CD14-positive monocyte (primary cell): ENCODE measurements at regions not wholly inside any gene's neighbourhood (a gene's known extent, or its start where the extent isn't known, plus 50 kb on each side); places are given as distances from the start of the nearest gene placed in this dataset.

Experiments used
- DNase-seq, 3 donors: peaks; one replicate each; pipeline ENCODE4 v3.0.0-alpha.2; 2011 to 2022
- H2AFZ ChIP-seq: 2 replicates; pipeline ENCODE4 v1.6.0; 2012; ENCODE audit warnings: mild to moderate bottlenecking, low read depth, low read length, inconsistent platforms; ENCODE audit not compliant: insufficient read depth, poor library complexity, severe bottlenecking
- H3K27ac ChIP-seq, 2 donors: 1 replicate in 1 of 2; 2 replicates in 1 of 2; pipeline ENCODE4 v1.5.1; 2012 to 2013; ENCODE audit warnings: low read length in 2 of 2, control low read depth in 1 of 2, inconsistent platforms in 1 of 2, low read depth in 1 of 2, mild to moderate bottlenecking in 1 of 2
- H3K27me3 ChIP-seq, 2 donors: one replicate each; pipeline versions ENCODE4 v1.6.0 to v1.6.1; 2011 to 2013; ENCODE audit warnings: low read length in 2 of 2; ENCODE audit not compliant: control insufficient read depth in 2 of 2, insufficient read depth in 2 of 2
- H3K36me3 ChIP-seq, 2 donors: replicated peaks in 1 of 2; 1 replicate in 1 of 2; 2 replicates in 1 of 2; pipeline versions ENCODE4 v1.5.1 to v1.6.1; 2012 to 2013; ENCODE audit warnings: low read length in 2 of 2, control low read depth in 1 of 2, inconsistent platforms in 1 of 2, mild to moderate bottlenecking in 1 of 2; ENCODE audit not compliant: insufficient read depth in 2 of 2, control insufficient read depth in 1 of 2
- H3K4me1 ChIP-seq, 2 donors: 1 replicate in 1 of 2; 2 replicates in 1 of 2; pipeline versions ENCODE4 v1.5.1 to v1.6.1; 2012 to 2013; ENCODE audit warnings: low read length in 2 of 2, control low read depth in 1 of 2, inconsistent platforms in 1 of 2, mild to moderate bottlenecking in 1 of 2, moderate library complexity in 1 of 2; ENCODE audit not compliant: insufficient read depth in 2 of 2, control insufficient read depth in 1 of 2
- H3K4me2 ChIP-seq: replicated peaks from 2 replicates; pipeline ENCODE3; 2012; ENCODE audit warnings: low read length, moderate library complexity, mild to moderate bottlenecking; ENCODE audit not compliant: poor library complexity, severe bottlenecking; ENCODE audit errors: extremely low read depth
- H3K4me3 ChIP-seq, 3 experiments: fragments of 200-600 bp in 1 of 3; sonication (generic) in 1 of 3; replicated peaks in 1 of 3; 1 replicate in 2 of 3; 2 replicates in 1 of 3; pipeline ENCODE4 v1.5.1; 2011 to 2013; ENCODE audit warnings: low read length in 3 of 3, mild to moderate bottlenecking in 3 of 3, control low read depth in 2 of 3, low read depth in 2 of 3, inconsistent platforms in 1 of 3, moderate library complexity in 1 of 3
- H3K79me2 ChIP-seq: 2 replicates; pipeline ENCODE4 v1.6.0; 2012; ENCODE audit warnings: mild to moderate bottlenecking, control low read depth, inconsistent platforms, low read length, moderate library complexity; ENCODE audit not compliant: insufficient read depth
- H3K9ac ChIP-seq: 2 replicates; pipeline ENCODE4 v1.6.0; 2017; ENCODE audit warnings: low read length, mild to moderate bottlenecking; ENCODE audit not compliant: insufficient read depth, poor library complexity, severe bottlenecking
- H3K9me3 ChIP-seq, 2 donors: replicated peaks in 1 of 2; 1 replicate in 1 of 2; 2 replicates in 1 of 2; pipeline versions ENCODE4 v1.5.1 to v1.6.1; 2012 to 2013; ENCODE audit warnings: low read length in 2 of 2, control low read depth in 1 of 2; ENCODE audit not compliant: control insufficient read depth in 1 of 2, insufficient read depth in 1 of 2
- H4K20me1 ChIP-seq: 2 replicates; pipeline ENCODE4 v1.6.0; 2012; ENCODE audit warnings: mild to moderate bottlenecking, low read length, control low read depth, moderate library complexity; ENCODE audit not compliant: insufficient read depth
- H3K27ac Mint-ChIP-seq, 7 donors: one replicate each; pipeline ENCODE4 v1.8.0; 2020; ENCODE audit warnings: mild to moderate bottlenecking in 7 of 7, mixed read lengths in 7 of 7, moderate library complexity in 6 of 7, inconsistent platforms in 2 of 7
- H3K27me3 Mint-ChIP-seq, 3 donors: one replicate each; pipeline ENCODE4 v1.8.0; 2021 to 2022; ENCODE audit warnings: low read depth in 3 of 3, mild to moderate bottlenecking in 3 of 3, mixed read lengths in 3 of 3, moderate library complexity in 3 of 3, inconsistent platforms in 1 of 3
- H3K36me3 Mint-ChIP-seq, 2 donors: one replicate each; pipeline ENCODE4 v1.8.0; 2020; ENCODE audit warnings: mixed read lengths in 2 of 2, inconsistent platforms in 1 of 2, mild to moderate bottlenecking in 1 of 2
- H3K4me1 Mint-ChIP-seq: one replicate; pipeline ENCODE4 v1.8.0; 2020; ENCODE audit warnings: mild to moderate bottlenecking, mixed read lengths
- H3K4me3 Mint-ChIP-seq, 2 donors: one replicate each; pipeline ENCODE4 v1.8.0; 2020; ENCODE audit warnings: mild to moderate bottlenecking in 2 of 2, mixed read lengths in 2 of 2, moderate library complexity in 1 of 2
- H3K9me3 Mint-ChIP-seq, 7 donors: one replicate each; pipeline ENCODE4 v1.8.0; 2020 to 2022; ENCODE audit warnings: mixed read lengths in 7 of 7, mild to moderate bottlenecking in 6 of 7, moderate library complexity in 6 of 7, inconsistent platforms in 2 of 7
- CTCF ChIP-seq: fragments of 200-600 bp; IDR thresholded peaks from one replicate; pipeline ENCODE4 v1.8.0; 2022; ENCODE audit warnings: antibody characterized with exemption, mild to moderate bottlenecking
- WGBS: methylation state at CpG from one replicate; pipeline ENCODE4 v1.1.5; 2013; ENCODE audit warnings: missing lambda C conversion rate; ENCODE audit not compliant: insufficient coverage; 5-methylcytosine and 5-hydroxymethylcytosine counted together
- intact Hi-C, 2 donors: fragments of 100-400 bp; cut with micrococcal nuclease; formaldehyde crosslinking; loops; one replicate each; pipeline versions ENCODE4 v1.15.0 to v1.15.1; 2023

DNA sequence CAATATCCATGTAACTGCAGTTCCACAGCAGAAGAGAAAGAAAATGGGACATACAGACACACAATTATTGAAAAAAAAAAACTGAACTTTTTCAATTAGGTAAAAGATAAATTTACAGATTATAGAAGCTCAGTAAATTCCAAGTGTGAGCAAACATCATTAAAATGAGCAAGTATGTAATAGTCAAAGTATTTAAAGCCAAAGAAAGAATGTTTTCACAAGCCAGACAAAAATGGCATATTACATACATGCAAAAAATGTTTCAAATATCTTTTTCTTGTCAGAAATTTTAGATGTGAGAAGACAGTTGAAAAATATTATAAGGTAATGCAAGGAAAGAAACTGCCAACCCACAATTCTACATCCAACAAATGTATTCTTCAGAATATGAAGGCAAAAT is 150.2 kb upstream of the AKR1E2 start:
- DNase-seq: no peak
- H3K4me3 Mint-ChIP-seq: no peak overlapping the region
- H3K9ac ChIP-seq: no peak overlapping the region
- no peaks in the 10 kb centered on the region for H3K36me3 ChIP-seq
- no peak overlapping the region for H3K4me2 ChIP-seq
- H3K4me1 ChIP-seq: no peaks in the 10 kb centered on the region
- TF ChIP-seq CTCF: no peak
- no peaks in the 10 kb centered on the region for H3K9me3 Mint-ChIP-seq
- intact Hi-C loops: no loop called here
- H3K4me3 ChIP-seq: no peak overlapping the region
- no peaks in the 10 kb centered on the region for H3K79me2 ChIP-seq
- H3K27ac ChIP-seq: no peak overlapping the region
- H4K20me1 ChIP-seq: no peaks in the 10 kb centered on the region
- H3K27me3 Mint-ChIP-seq: peaks cover 0 to 3% (median 0%) of the 10 kb centered on the region in 3 donors
- no peaks in the 10 kb centered on the region for H3K9me3 ChIP-seq
- H3K4me1 Mint-ChIP-seq: no peaks in the 10 kb centered on the region
- no peaks in the 10 kb centered on the region for H3K27me3 ChIP-seq
- H3K36me3 Mint-ChIP-seq: no peaks in the 10 kb centered on the region
- H3K27ac Mint-ChIP-seq: no peak overlapping the region
- no peak overlapping the region for H2AFZ ChIP-seq

DNA sequence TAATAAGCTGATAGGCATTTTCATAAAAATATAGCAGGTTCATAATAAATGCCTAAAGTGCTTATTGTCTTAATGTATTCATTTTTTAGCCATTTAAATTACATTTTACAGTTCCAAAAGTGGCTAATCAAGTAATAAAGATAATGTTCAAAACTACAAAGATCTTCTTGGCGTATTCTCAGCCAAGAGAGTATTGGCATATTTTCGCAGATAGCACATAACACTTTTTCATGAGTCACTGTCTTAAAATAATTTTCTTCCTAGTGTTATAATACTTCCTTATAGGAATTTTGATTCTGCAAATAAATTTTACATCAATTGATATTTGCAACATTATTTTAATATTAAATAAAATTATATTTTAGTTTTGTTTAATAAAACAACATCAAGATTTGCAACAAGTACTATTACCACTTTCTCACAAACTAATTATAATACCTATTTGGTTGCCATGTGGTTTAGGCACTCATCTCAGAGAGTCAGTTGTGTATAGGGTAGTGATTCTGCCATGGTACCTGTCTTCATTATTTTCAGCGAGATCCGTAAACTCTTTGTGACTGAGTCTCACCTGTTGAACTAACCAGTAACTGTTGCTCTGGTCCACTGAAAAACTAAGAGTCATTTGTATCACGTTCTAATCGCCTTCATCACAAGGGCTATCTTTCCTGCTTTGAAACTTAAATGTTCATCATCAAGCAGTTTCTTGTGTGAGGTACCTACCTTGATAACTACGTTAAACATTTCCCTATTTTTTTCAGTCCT is 152.5 kb upstream of the AKR1E2 start:
- Histone ChIP-seq H4K20me1 (no peaks in the 10 kb centered on the region), H3K9ac (no peak overlapping the region), H3K79me2 (no peaks in the 10 kb centered on the region), H2AFZ (no peak overlapping the region), H3K27me3 (no peaks in the 10 kb centered on the region), H3K4me2 (no peak overlapping the region), H3K9me3 (no peaks in the 10 kb centered on the region), H3K4me3 (no peak overlapping the region), H3K36me3 (no peaks in the 10 kb centered on the region), H3K4me1 (no peaks in the 10 kb centered on the region), H3K27ac (no peak overlapping the region)
- Mint-ChIP-seq H3K4me1 (no peaks in the 10 kb centered on the region), H3K4me3 (no peak overlapping the region), H3K36me3 (no peaks in the 10 kb centered on the region), H3K27ac (no peak overlapping the region), H3K27me3 (peaks cover 0 to 6% (median 3%) of the 10 kb centered on the region in 3 donors), H3K9me3 (peaks cover 0 to 8% (median 2%) of the 10 kb centered on the region in 7 donors)
- no peak for TF ChIP-seq CTCF
- no peak for DNase-seq
- 96% methylated on average over 3 of the region's 7 CpGs for WGBS
- intact Hi-C loops: no loop called here
